ENCODE measurements at regions not wholly inside any gene's neighbourhood (a gene's known extent, or its start where the extent isn't known, plus 50 kb on each side); places are given as distances from the start of the nearest gene placed in this dataset.
A peak's percentile ranks its signal among the peaks of the same experiment; 100 is the strongest.
"Not testable (repeated sequence)": the region's sequence is repeated elsewhere in the genome, so short reads cannot be mapped to it uniquely, and the experiment has no call there.

DNA sequence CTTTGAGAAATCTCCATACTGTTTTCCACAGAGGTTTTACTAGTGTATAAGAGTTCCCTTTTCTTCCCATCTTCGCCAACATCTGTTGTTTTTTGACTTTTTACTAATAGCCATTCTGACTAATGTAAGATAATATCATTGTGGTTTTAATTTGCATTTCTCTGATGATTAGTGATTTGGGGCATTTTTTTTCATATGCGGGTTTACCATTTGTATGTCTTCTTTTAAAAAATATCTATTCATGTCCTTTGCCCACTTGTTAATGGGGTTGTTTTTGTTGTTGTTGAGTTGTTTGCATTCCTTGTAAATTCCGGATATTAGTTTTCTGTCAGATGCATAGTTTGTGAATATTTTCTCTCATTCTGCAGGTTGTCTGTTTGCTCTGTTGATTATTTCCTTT, 167.1 kb downstream of the PRL start:
- DNase-seq: no peak

DNA sequence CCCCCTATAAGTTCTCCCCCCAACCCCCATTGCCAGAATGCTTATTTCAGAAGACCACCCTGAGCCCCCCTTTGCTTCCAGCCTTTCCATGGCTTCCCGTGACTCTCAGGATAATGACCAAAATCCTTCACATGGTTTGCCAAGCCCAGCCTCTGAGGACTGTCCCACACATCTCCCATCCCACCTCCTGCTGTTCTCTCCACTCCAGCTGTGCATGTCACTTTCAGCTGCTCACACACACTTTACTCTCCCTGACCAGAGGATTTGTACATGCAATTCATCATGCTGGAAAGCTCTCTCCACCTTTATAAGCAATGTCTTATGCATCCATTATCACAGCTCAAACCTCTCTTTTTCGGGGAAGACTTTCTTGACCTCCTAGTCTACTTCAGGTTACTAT, 164.2 kb downstream of the PRL start:
- DNase-seq: no peak

DNA sequence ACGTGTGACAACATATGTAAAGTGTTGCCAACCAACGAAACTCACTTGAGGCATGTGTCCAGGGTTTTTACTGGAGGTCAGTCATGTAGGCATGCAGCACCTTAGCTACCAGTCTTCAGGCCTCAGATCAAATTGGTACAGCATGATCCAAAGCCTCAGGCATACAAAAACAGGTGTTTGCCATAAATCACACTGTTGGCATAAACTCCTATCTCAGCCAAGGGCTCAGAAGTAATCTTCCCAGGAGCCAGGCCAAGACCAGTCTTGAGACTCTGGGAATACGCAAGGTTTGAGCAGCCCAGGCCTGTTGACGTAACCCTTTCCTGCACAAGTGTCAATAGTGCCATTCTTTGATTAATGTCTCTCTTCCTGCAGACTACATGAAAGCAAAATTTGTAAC, 163.5 kb downstream of the PRL start:
- no peak for DNase-seq

DNA sequence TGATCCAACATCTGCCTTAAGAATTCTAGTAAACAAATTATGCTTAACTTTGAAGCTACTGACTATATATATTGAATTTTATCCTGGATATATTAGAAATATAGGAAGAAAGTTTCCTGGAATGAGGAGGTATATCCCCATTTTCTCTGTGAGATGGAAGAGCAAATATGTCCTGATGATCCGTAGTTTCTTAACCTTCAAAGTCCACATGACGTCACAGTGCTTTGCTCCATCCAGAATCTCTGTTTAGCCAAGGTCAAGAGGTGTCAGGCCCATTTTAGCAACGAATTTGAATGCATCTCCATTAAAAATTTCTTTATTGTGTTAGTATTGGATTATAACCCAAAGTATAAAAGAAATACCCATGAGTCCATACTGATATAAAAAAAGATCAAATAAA, 162.5 kb downstream of the PRL start:
- no peak for DNase-seq

DNA sequence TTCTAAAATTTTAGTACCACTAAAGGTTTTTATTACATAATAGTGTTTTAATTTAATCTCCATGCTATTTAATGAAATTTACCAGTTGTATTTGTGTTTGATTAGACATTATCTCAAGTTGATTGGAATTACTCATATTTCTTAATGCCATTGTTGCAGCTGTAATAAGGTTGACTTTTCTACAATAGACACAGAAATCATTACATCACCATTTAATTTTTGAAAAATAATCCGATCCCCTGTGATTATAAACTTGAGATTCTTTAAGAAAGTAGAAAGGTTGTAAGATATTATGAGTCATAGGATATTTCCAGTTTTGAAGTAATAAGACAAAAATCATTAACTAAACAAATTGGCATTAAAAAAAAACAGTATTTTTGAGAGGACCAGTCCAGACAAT, 161.4 kb downstream of the PRL start:
- DNase-seq: no peak

DNA sequence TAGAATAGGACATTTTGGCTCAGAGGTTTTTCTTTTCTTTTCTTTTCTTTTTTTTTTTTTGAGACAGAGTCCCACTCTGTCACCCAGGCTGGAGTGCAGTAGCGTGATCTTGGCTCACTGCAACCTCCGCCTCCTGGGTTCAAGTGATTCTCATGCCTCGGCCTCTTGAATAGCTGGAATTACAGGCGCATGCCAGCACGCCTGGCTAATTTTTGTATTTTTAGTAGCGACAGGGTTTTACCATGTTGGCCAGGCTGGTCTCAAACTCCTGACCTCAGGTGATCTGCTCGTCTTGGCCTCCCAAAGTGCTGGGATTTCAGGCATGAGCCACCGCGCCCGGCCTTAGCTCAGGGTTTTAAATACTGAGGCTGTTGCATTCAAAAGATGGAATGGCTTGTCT, 156.1 kb downstream of the PRL start:
- DNase-seq: not testable (repeated sequence)

DNA sequence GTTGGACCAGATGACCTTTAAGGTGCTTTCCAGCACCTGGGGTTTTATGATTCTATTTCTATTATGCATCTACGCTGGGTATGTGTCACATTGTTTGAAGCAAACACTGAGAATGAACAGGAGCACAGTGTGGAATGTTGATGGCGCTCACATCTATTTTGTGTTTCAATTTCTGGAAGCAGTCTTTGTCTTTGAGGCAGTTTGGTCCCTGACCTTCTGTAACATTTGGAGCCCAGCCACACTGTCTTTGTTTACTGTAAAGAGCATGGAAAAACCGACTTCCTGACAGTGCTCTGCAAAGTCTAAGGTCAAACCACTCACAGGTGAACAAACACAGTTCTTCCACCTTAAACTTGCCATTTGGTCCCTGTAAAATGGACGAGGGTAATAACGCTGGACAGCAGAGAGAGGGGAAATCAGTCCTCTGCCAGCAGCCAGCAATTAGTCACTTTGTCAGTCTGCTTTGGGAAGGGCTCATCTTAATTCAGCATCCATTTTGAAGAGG, 155.5 kb downstream of the PRL start:
- DNase-seq: no peak

DNA sequence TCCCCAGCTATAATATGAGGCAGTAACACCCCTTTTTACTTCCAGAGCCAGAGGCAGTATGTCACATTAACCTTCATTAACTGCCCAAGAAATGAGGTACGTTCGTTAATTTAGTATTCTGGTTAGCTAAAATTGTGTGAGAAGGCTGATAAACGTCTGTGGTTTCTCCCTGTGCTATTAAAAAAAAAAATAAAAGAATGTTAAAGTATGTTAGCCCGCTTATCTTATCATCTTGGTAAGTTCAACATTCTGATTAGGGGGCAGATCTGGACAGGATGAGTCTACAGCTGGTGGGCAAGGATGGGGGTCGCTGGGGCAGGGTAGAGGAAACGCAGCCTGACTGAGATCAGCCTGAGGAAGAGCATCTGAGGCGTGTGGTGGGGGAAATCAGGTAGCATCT, 154.0 kb downstream of the PRL start:
- DNase-seq: no peak

DNA sequence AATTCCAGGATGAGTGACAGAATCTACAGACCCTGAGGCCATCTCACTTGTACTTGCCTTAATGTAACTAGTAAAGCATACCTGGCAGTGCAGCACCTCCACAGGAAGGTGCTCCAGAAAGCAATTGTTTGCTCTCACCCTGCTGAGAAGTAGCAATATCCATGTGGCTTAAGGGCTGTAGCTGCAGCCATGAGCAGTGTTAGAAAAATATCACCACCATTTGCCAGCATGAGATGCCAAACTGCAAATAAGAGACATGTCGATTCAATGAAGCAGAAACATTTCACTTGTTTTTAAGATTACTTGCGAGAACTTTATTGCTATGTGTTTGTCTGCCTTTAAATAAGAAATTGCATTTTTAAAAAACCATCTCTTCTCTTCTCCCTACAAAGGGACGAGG, 151.5 kb downstream of the PRL start:
- DNase-seq: no peak

DNA sequence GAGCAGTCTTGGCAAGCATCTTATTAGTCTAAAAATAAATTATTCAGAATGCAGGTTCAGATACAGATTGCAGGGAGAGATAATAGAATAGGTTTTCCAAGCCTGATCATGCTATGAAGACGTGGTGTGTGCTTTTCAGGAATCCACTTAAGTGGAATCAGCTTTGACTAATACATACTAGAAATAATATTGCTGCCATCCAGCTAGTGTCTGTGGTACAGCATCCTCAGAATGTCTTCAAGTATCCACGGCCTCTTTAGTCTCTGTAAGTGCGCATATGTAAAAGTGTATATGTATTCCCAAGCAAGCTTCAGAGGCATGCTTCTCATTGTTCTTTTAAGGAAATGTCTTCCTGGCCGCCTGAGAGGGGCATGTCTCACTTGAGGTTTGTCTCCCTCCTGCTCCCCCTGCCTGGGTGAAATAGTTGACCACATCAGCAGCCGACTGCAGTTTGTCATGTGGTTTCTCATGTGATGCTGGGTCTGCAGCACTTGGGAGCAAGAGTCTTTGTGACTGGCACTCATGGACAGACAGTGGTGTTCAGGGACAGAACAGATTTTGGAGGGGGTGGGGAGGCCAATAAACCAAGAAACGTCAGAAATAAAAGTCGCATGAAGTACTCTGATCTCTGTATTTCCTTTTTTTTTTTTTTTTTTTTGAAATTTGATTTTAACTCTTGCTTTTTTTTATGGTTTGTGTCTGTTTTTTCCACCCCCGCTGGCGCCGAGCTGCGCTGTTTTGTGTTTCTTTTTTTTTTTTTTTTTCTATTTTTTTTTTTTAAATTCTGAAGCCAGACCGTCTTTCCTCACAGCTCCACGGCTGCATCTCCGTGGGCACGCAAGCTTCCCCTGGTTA, 150.8 kb downstream of the PRL start:
- DNase-seq: peak; percentile 43

DNA sequence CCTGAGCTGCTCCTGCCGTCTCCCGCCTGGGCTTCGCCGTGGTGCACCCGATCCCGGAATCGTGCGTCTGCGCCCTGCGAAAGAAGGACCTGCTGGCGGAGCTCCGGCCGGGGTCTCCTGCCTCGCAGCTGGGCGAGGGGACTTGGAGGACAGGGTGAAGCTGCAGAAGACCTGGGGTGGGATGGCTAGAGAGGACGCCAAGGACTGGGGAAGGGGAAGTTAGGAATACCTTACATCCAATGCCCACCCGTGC, 150.2 kb downstream of the PRL start:
- DNase-seq: no peak

DNA sequence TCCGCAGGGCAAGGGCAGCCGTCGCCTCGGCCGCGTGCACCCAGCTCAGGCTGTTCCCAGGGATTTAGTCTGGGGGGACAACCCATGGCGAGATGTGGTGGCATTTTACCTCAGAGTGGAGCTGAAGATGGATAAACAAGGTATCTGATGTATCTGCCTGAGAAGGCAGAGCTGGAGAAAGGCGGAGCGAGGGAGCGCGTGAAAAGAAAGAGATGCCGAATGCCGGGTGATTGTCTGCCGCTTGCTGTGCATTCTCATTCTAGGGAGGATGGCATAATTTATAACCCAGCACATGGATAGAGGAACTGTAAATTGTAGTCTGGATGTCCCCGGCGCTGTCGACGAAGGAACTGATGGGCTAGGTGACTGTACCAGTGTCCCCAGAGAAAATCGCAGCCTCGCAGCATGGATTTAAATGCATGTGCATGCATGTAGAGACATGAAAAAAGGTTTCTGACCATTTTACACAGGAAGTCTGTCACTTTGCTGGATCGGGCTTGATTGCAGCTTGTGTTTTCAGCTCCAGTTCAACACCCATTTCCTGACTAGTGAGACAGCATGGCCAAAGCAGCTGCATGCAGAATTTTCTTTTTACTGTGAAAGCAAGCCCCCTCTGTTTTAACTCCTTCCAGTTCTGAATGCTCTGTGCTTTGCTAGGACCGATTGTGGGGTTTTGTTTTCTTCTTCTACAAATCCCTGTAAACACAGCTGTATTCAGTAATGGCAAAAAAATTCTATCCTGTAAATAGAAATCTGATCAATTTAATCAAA, 149.7 kb downstream of the PRL start:
- DNase-seq: no peak

DNA sequence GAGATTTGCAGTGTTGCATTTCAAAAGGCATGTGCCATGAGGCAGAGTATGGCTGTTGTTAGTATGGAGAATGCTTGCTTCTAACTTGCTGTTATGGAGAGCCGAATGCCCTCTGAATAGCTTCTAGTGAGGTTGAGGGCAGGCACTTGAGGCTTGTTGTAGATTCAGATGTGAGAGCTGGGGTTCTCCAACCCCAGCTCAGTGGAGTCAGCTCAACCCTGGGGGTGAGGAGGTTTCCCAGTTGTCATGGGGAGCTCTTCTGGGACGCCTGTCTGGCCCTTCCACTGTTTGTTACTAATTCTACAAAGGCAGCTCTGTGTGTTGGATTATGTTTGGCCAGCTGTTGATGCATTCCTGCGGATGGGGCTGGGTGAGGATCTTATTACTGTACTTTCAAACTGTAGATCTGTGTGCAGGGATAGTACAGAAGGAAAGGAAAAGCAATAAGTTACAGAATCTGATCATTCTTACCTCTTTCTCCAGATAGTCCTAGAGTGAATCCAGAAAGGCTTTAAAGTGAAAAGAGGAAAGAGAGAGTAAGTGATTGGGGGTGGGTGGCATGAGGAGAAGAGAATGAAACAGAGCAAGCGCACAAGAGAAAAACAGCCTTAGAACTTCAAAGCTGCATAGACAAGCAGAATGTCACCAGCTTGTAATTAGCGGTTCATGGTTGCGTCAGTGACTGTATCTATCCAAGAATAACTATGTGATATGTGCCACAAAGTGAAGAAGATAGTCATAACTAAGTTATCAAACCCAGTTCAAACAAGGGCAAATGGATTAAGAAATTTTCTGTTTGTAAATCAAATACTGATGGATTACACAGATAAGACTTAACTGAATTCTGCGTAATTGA, 148.7 kb downstream of the PRL start:
- peak; percentile 2 for DNase-seq

DNA sequence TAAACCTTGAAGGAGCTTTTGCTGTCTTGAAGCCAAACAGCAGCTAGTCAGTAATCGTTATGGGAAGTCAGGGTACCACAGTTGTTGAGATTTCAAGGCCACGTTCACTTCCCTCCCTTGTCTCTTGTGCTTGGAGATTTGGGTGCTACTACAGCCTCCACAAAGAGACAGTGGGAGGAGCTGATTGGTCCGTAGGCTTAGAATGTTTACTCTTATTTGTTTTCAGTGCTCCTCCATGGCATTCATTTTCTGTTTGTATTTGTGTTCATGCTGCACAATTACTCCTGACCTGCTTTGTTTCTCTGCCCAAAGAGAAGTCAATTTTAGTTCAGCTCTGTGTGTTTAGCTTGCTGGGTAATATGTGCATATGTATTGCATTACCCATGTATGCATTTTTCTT, 147.7 kb downstream of the PRL start:
- DNase-seq: no peak

DNA sequence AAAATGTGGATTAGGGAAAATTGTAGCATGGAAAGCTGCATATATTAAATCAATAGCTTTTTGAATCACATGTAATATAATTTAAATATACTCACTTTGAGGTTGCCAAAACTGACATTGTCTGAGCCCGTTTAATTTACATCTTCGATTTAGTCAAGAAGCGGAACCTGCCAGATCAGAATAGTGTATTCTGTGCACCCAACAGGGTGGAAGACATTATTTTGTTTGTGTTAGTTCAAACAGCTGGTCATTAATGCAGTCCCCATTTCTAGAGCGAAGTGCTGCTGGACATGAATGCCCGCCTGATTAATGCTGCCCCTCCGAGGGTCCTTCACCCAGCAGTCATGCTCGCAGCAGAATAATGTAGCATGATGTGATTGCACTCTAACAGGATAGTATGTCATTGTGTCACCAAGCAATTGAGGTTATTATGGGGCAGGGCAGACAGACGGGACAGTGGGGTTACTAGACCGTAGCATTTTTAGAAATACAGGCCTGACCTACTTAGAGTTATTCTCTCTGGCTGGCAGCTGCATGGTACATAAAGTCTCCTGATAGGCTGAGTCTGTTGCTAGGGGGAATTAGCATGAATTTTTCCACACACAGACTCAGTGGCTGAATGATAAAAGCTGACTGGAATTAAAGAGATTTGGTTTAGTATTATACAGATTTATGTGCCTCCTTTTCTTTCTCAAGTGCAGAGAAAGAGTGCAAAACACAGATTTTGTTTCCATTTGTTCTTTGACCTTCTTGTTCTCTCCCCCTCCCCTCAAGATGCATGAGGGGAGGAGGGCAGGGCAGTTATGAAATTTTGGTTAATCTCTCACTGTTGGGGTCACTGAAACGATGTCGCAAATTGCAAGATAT, 147.1 kb downstream of the PRL start:
- DNase-seq: no peak

DNA sequence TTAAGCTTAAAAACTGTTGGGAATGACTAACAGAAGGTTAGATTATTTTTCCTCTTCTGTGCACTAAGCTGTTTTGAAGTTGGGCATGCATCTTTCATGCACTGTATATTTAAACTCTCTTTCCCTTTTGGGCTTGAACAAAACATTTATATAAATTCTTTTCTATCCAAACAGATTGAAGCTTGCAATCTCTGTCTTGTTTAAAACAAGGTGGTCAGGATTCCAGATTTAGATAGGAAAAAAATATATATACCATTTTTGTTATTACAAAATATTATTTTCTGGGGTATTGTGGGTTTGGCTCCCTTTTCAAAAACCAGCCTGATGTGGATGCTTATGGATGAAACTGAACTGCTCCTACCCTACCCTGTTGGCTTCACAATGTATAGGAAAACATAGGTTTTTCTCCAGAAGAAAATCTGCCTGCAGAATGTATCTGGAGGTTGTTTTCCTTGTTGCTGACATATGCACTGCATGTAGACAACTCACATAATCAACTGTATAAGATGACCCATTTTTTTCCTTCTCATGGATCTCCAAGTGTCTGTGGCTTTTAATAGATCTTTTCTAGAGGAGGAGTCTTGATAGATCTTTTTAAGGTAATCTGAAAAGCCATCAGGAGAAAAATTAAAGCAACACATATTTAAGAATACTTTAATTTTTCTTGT, 146.3 kb downstream of the PRL start:
- DNase-seq: no peak

DNA sequence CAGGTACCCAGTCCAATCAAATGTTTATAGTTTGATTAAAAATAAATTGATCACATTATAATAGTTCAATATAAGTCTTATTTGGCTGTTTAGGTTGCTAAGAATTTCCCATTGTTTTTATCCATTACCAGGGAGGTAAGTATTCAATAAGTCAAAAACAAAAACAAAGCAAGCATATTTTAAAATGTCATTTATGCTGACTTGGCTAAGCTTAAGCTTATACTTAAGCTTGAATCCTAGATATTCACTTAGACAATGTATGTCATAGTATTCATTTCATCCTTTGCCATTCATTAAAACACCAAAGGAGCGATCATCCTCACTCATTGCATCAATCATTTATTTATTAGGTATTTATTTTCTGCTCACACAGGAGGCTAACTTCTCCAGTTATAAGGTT, 144.9 kb downstream of the PRL start:
- no peak for DNase-seq

DNA sequence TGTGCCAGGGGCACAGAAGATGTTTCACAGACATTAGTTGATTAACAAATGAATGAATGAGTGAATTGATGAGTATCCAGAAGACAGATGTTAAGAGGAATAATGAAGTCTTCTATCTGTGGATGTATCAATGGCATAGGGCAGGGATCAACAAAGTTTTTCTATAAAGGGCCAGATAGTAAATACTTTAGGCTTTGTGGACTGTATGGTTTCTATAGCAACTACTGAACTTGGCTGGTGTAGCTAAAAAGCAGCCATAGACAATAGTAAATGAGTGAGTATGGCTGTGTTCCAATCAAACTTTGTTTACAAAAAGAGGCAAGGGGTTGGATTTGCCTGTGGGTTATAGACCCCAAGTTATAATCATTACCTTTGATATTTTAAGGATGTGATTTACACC, 144.0 kb downstream of the PRL start:
- DNase-seq: no peak

DNA sequence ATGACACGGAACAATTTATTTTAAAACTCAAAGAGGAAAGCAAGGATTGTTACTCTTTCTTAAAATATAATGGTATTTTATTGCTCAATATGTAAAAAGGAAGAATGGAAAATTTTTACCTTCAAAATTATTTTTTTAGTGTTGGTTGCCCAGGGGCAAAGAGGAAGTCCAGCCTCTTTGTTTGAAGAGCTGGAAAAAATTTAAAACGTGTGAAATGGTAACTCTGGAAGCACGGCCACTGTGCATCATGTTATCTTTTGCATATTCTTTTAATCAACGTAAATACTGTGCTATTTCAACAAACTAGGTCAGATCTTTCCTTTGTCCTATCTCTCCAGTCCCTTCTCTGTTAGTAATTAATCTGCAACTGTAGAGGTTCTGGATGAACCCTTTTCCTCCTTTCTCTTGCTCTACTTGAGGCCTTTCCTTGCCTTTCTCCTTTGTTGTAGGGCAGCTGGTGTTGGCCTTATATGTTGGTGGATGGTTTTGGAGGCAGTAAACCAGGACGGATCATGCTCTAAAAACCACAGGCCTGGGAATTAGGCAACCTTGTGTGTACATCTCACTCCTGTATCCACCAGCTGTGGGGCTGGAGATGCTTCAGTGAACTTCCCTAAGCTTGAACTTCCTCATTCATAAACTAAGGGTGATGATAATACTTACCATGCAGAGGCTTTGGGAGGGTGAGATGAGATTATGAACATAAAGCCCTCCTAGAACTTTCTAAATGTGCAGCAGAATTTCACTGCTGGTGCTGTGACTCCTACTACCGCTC, 143.3 kb downstream of the PRL start:
- peak; percentile 98 for DNase-seq

DNA sequence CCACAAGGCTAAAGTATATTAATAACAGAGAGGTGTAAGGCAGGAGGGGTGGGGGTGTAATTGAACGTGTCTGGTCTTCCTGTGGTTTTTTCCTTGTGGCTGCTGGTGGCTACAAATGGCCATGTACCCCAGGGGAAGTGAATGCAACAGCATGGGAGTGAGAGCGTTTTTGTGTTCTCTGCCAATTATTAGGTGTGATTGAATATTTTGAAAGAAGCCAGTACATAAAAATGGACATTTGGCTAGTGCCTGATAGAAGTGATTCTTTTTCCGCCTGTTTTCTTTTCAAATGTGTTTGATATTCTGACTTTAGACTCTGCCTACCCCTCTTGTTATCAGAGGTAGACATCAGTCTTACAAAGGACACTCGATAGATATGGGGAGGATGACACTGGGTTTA, 141.3 kb downstream of the PRL start:
- peak; percentile 27 for DNase-seq

DNA sequence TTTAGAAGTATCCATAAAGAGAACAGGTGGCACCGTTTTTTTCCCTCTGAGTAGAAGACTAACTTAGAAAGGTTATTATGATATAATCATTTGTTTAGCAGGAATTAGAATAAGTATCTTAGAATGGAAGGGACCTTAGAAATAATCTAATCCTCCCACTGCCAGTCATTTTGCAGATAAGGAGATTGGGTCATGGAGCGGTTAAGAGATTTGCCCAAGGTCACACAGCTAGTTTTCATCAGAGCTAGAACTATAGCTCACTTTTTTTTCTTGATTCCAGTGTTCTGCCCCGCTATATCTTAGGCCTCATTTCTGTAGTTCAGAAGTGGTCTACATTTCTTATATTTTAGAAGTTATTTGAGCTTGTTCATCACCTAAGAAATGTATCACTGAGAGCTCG, 139.6 kb downstream of the PRL start:
- DNase-seq: no peak

All from MV-4-11 (cell line).